ENCODE measurements at regions not wholly inside any gene's neighbourhood (a gene's known extent, or its start where the extent isn't known, plus 50 kb on each side); places are given as distances from the start of the nearest gene placed in this dataset.

GRCh38 chr12:84740602-84741001 lies 172.0 kb downstream of the SLC6A15 start:
- no TSS peak for BruUV-seq (replicated peaks)
- H3K36me3 Mint-ChIP-seq (ENCODE audit: insufficient read depth, unreplicated experiment): no peaks in the 10 kb centered on the region
- POLR2A ChIA-PET: interaction anchor here (0.7 kb wide), 1 partner anchor 18 kb away, joined by 3 read pairs; no protein-coding TSS in a partner anchor
- peaks cover 19% of the 10 kb centered on the region for H3K4me1 Mint-ChIP-seq (ENCODE audit: insufficient read depth, unreplicated experiment)
- H3K9me3 Mint-ChIP-seq (ENCODE audit: unreplicated experiment): no peaks in the 10 kb centered on the region
- intact Hi-C loops (cut with micrococcal nuclease): loop anchor here (10.0 kb wide), 1 partner anchor 294 kb away; the partner anchor contains the start of genes LRRIQ1 and TSPAN19
- CTCF ChIA-PET: interaction anchor here (0.6 to 0.7 kb wide), 3 partner anchors 13 to 216 kb away, joined by 3 to 4 read pairs (median 3); no protein-coding TSS in a partner anchor
- DNase-seq (ENCODE audit: unreplicated experiment): no peak
- H3K4me3 Mint-ChIP-seq (ENCODE audit: unreplicated experiment): no peak overlapping the region
- no peak for TF ChIP-seq CTCF (IDR thresholded peaks at IDR 0.05; ENCODE audit: unreplicated experiment)
- no peak overlapping the region for H3K27ac Mint-ChIP-seq (ENCODE audit: low read depth, unreplicated experiment)
- no peaks in the 10 kb centered on the region for H3K27me3 Mint-ChIP-seq (ENCODE audit: insufficient read depth, unreplicated experiment)

- no TSS peak for BruUV-seq (replicated peaks)
- no peaks in the 10 kb centered on the region for H3K9me3 Mint-ChIP-seq (ENCODE audit: unreplicated experiment)
These were observed 174.1 kb downstream of the SLC6A15 start for GRCh38 chr12:84738481-84738972.

GRCh38 chr12:84732828-84733340 lies 179.7 kb downstream of the SLC6A15 start:
- Mint-ChIP-seq H3K27me3 (ENCODE audit: insufficient read depth, unreplicated experiment) (no peaks in the 10 kb centered on the region), H3K27ac (ENCODE audit: low read depth, unreplicated experiment) (no peak overlapping the region), H3K9me3 (ENCODE audit: unreplicated experiment) (no peaks in the 10 kb centered on the region), H3K4me1 (ENCODE audit: insufficient read depth, unreplicated experiment) (peaks cover 12% of the 10 kb centered on the region), H3K4me3 (ENCODE audit: unreplicated experiment) (no peak overlapping the region), H3K36me3 (ENCODE audit: insufficient read depth, unreplicated experiment) (no peaks in the 10 kb centered on the region)
- intact Hi-C loops (cut with micrococcal nuclease): no loop called here
- POLR2A ChIA-PET: no interaction called here
- TF ChIP-seq CTCF (IDR thresholded peaks at IDR 0.05; ENCODE audit: unreplicated experiment): no peak
- DNase-seq (ENCODE audit: unreplicated experiment): no peak
- CTCF ChIA-PET: no interaction called here
- no TSS peak for BruUV-seq (replicated peaks)

More at GRCh38 chr12:84738481-84738972, 174.1 kb downstream of the SLC6A15 start:
- Mint-ChIP-seq H3K4me3 (ENCODE audit: unreplicated experiment) (no peak overlapping the region), H3K4me1 (ENCODE audit: insufficient read depth, unreplicated experiment) (peaks cover 13% of the 10 kb centered on the region), H3K36me3 (ENCODE audit: insufficient read depth, unreplicated experiment) (no peaks in the 10 kb centered on the region), H3K27me3 (ENCODE audit: insufficient read depth, unreplicated experiment) (no peaks in the 10 kb centered on the region), H3K27ac (ENCODE audit: low read depth, unreplicated experiment) (peak overlapping the region; percentile 85)
- peak; percentile 28 for DNase-seq (ENCODE audit: unreplicated experiment)
- intact Hi-C loops (cut with micrococcal nuclease): no loop called here
- CTCF ChIA-PET: interaction anchor here (0.7 to 0.8 kb wide), 2 partner anchors 15 to 29 kb away, joined by 3 read pairs; no protein-coding TSS in a partner anchor
- POLR2A ChIA-PET: interaction anchor here (1.0 to 1.8 kb wide), 4 partner anchors 10 to 23 kb away, joined by 3 to 5 read pairs (median 4); no protein-coding TSS in a partner anchor
- TF ChIP-seq CTCF (IDR thresholded peaks at IDR 0.05; ENCODE audit: unreplicated experiment): no peak

GRCh38 chr12:84730561-84731162 lies 181.9 kb downstream of the SLC6A15 start:
- no TSS peak for BruUV-seq (replicated peaks)
- no peaks in the 10 kb centered on the region for H3K36me3 Mint-ChIP-seq (ENCODE audit: insufficient read depth, unreplicated experiment)
- H3K4me1 Mint-ChIP-seq (ENCODE audit: insufficient read depth, unreplicated experiment): peaks cover 12% of the 10 kb centered on the region
- no peak for DNase-seq (ENCODE audit: unreplicated experiment)
- no peak overlapping the region for H3K4me3 Mint-ChIP-seq (ENCODE audit: unreplicated experiment)
- no peaks in the 10 kb centered on the region for H3K27me3 Mint-ChIP-seq (ENCODE audit: insufficient read depth, unreplicated experiment)
- CTCF ChIA-PET: no interaction called here
- intact Hi-C loops (cut with micrococcal nuclease): no loop called here
- POLR2A ChIA-PET: no interaction called here
- no peaks in the 10 kb centered on the region for H3K9me3 Mint-ChIP-seq (ENCODE audit: unreplicated experiment)
- H3K27ac Mint-ChIP-seq (ENCODE audit: low read depth, unreplicated experiment): no peak overlapping the region
- no peak for TF ChIP-seq CTCF (IDR thresholded peaks at IDR 0.05; ENCODE audit: unreplicated experiment)

All from MCF 10A (cell line).